ENCODE measurements at regions not wholly inside any gene's neighbourhood (a gene's known extent, or its start where the extent isn't known, plus 50 kb on each side); places are given as distances from the start of the nearest gene placed in this dataset.

GRCh38 chr20:11379257-11380011, 538.3 kb upstream of the BTBD3 start (continued):
- TF ChIP-seq ZBTB34 (CRISPR knock-in tag; IDR thresholded peaks at IDR 0.05) = no peak
- TF ChIP-seq ZMYM3 (CRISPR knock-in tag; IDR thresholded peaks at IDR 0.05) = no peak
- TF ChIP-seq HES4 (CRISPR knock-in tag; IDR thresholded peaks at IDR 0.05; ENCODE audit: borderline replicate concordance) = no peak
- no peak for TF ChIP-seq GRHL1 (CRISPR knock-in tag; conservative IDR thresholded peaks at IDR 0.05)
- TF ChIP-seq KDM6A (CRISPR knock-in tag; IDR thresholded peaks at IDR 0.05; ENCODE audit: low read depth) = 0 out of 2 replicates have a peak, but pooled peaks have one; percentile 21
- TF ChIP-seq SIN3B (IDR thresholded peaks at IDR 0.05; ENCODE audit: low read length) = no peak
- no peak for TF ChIP-seq PLRG1 (conservative IDR thresholded peaks at IDR 0.05)
- no peak for TF ChIP-seq PAXIP1 (CRISPR knock-in tag; conservative IDR thresholded peaks at IDR 0.05)
- TF ChIP-seq RBAK (CRISPR knock-in tag; IDR thresholded peaks at IDR 0.05) = 0 out of 2 replicates have a peak, but pooled peaks have one; percentile 66
- TF ChIP-seq ZNF225 (CRISPR knock-in tag; IDR thresholded peaks at IDR 0.05) = 0 out of 2 replicates have a peak, but pooled peaks have one; percentile 67
- TF ChIP-seq JDP2 (CRISPR knock-in tag; IDR thresholded peaks at IDR 0.05; ENCODE audit: borderline replicate concordance) = no peak
- no peak for TF ChIP-seq RBFOX2 (IDR thresholded peaks at IDR 0.05; ENCODE audit: low read depth, low read length)
- peak; percentile 51; the same call in 1 of the 2 replicates for TF ChIP-seq PITX1 (CRISPR knock-in tag; IDR thresholded peaks at IDR 0.05)
- no peak for TF ChIP-seq ZNF414 (CRISPR knock-in tag; IDR thresholded peaks at IDR 0.05)
- no peak for TF ChIP-seq SMAD3 (CRISPR knock-in tag; IDR thresholded peaks at IDR 0.05)
- no peak for TF ChIP-seq ZBTB43 (CRISPR knock-in tag; conservative IDR thresholded peaks at IDR 0.05)
